GM19324 (cell line): ENCODE measurements at regions not wholly inside any gene's neighbourhood (a gene's known extent, or its start where the extent isn't known, plus 50 kb on each side); places are given as distances from the start of the nearest gene placed in this dataset.

Experiments
- ATAC-seq: cut with Tn5 transposase; IDR thresholded peaks from one replicate; pipeline ENCODE4 v1.9.1; 2021; ENCODE audit warnings: mild to moderate bottlenecking, moderate library complexity; ENCODE audit not compliant: unreplicated experiment, low FRiP score

DNA sequence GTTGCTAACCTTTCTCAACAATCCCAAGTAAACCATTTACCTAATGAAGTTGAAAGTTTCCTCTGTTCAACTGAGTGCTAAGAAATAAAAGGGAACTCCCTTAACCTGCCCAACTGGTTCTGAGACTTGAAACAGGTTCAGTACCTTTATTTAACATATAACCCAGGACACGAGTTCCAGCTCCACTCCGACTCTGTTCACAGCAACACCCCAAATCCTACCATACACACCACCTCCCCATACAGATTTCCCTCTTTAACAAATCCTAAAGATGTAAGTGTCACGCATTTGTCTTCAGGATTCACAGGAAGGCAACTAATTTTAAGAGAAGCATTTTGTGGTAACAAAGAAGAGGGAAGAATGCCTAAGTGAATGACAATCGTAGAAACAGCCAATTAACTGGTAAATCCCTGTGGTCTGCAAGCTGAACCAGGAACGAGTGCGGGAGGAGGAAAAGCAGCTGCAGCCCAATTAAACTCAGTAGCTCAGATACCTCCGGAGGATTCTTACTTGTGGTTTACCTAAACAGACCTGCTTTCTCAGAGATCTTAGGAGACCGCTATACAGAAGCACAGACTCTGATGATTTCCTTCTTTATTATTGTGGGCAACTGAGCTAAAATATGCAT, 134.5 kb upstream of the MAGI3 start:
- no peak for ATAC-seq

DNA sequence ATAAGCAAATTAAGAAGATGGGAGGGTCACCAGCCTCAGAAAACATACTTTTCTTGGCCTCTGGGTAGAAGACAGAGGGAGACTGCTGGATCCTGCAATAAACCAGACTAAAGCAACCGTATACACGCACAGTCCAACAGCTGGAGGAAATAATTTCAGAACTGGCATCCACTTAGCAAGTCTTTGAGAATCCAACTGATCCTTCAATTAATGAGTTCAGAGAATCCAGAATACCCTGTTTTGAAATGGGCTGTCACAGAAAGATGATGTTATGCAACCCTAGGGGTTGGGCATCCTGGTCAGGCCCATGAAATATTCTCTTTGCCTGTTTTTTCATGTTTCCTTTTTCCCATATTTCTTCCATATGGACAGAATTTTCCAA, 134.0 kb upstream of the MAGI3 start:
- ATAC-seq: no peak

DNA sequence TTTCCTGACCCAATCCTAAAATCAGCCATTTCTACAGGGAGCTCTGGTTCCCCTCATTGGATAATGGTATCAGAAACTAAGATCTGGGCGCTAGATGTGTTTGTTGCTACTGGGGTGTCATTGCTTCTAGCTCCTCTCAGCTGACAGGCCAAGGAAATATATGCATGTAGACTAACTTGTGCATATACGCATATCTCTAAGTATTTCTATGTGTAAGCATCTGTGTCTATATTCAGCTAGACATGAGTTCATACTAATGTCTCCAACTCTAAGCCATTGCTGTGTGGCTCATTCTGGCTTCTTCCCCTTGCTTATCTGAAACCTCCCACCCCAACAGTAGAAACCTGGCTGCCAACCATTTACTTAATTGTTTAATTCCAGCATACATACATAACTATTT, 130.3 kb upstream of the MAGI3 start:
- ATAC-seq: no peak

DNA sequence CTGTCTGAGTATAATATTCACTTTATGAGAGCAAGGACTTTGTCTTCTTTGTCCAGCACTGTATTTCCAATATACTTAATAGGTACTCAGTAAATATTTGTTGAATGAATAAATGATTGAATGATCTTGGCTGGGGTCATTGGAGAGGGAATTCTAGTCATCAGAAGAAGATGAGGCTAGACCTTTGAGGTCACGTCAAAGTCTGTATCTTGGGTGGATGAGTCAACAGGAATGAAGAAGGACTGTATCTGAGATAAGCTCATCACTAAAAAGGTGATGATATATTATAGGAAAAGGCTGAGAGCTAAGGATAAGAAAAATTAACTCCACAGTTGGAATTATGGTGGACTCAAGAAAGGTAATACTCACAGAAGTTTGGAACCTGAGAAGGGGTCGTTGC, 125.1 kb upstream of the MAGI3 start:
- ATAC-seq: no peak

DNA sequence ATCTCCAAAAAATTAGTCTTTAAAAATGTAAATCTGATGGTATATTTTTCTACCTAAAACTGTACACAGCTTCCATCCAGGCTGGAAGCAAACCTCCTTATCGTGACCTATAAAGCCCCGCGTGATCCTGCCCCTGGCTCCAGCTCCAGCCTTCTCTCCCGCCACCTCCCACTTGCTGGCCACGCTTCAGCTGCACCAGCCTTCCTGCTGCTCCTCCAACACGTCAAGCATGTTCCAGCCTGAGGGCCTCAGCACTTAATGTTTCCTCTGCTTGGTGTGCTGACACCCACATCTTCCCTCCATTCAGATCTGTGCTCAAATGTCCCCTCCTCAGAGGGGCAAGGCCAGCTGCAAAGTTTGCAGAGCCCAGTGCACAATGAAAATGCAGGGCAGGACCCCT, 123.5 kb upstream of the MAGI3 start:
- no peak for ATAC-seq

DNA sequence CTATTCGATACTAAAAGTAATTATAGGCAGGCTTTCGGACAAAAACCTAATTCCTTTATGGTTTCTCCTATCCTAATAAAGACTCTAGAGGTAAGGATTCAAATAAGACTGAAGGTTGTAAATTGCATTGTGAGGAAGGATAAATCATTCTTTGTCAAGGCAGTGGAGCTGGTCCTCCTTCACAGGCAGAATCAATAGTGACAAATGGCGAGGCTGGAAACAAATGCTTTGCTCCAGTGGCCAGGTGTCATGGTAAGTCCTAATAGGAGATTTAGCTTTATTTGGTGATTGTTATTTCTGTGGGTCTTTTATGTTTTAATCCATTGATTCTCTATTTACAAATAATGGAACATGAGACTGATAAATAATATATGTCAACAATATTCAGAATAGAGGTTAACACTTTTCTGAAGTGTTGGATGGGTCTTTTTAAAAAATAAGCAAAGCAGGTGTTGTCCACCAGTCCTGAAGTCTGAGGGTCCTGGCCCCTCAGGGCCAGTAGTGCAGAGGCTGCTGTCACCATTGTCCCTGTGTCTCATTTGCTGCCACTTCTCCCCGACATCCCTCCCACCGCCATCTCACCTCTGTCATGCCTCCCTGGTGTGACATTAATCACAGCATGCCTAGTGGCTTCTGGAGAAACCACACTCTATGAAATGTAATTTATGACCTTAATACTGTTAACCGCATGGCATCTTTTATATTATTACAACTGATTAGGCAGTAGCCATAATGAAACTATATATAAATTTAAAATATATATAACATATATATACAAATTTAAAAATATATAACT, 120.9 kb upstream of the MAGI3 start:
- ATAC-seq: no peak

DNA sequence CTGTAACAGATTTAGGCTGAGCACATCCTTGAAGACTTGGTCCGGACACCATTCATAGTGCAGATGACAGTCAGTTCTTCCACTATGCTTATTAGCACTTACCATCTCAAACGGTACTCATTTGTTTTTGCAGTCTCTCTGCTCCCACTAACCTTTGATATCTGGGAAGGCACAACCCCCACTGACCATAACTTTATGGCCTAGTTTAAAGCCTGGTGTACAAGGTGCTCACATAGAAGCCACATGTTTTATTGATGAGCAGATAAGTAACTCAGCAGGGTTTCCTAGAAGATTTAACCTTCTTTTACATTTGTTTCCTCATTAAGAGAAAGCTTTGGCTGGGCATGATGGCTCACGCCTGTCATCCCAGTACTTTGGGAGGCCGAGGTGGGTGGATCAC, 119.3 kb upstream of the MAGI3 start:
- no peak for ATAC-seq

DNA sequence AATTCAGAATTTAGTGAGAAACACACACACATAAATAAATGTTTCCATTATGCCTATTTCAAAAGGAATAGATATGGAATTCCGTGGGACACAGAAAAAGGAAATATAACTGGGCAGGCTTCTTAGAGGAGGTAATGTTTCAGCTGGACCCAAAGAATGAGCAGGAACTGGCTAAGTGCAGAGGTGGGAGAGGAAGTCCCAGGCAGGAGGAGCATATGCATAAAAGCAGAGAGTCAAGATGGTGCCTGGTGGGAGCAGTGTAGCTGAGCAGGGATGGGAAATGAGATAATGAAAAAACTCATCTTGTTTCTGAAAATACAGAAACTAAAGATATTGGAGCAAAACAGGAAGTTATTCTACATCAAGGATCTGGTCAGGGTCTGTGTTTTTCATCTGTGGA, 115.2 kb upstream of the MAGI3 start:
- ATAC-seq: no peak

DNA sequence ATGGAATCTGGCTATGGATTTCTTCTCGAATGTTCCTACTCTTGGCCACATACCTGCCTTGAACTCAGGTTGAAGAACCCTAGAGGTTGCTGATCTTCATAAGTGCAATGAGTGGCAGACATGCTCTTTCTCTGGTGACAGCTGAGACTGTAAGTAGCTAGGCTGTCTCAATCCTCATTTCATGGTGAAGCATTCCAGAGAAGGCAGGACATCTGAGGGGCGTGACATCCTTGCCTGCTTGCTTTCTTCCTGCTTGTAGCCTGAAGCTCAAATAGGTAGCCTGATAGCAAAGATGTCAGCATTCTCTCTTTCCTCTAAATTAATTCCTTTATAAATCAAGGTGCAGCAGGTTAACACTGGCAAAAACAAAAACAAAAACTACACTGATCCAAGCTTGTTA, 114.6 kb upstream of the MAGI3 start:
- no peak for ATAC-seq

DNA sequence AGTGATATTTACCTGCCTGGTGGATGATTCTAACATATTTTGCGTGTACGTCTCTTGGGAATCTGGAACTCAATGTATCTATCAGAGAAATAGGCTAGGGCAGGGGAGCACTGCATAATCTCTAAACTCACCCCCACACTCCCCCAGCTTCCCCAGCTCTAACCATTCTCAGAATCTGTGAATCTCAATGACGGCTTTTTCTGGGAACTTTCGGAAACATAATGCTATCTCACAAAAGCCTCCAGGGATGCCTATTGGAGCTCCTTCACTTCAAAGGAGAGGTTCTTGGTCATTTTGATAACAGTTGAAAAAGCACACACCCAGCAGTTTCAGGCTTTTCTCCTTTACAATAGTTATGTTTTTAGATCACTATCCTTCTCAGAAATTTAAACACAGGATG, 113.8 kb upstream of the MAGI3 start:
- ATAC-seq: no peak

DNA sequence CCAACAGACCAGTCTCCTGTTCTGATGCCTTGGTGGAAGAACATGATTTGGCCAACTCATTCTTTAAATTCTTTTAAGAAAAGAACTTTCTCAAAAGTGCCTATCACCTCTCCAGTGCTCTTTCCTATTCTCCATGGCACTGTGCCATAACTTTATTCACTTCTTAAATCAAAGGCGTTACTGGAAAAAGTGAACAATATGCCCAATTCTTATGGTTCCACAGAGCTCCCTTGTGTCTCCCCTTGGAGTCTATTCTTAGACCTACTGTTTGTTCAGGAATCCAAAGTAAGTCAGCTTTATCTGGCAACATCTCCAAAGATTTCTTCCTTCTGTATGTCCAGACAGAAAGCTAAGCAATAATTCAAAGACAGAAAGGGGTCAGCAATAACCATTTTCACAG, 111.9 kb upstream of the MAGI3 start:
- ATAC-seq: no peak

DNA sequence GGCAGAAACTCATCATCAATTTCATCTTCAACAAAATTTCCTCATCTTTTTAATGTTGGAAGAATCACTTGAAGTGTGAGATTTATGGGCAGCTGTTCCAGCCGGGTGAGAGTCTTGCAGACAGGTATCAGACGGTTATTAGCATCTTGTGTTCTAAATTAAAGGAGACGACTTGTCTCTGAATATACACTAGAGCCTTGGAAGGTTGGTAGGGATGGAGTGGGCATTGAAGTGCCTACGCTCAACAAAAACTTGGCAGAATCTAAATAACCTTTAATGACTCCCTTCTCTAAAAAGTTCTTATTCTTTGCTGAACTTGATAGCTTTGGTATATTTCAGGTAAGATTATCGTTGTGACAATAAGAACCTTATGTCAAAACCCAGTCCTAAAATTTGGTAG, 111.5 kb upstream of the MAGI3 start:
- ATAC-seq: no peak

DNA sequence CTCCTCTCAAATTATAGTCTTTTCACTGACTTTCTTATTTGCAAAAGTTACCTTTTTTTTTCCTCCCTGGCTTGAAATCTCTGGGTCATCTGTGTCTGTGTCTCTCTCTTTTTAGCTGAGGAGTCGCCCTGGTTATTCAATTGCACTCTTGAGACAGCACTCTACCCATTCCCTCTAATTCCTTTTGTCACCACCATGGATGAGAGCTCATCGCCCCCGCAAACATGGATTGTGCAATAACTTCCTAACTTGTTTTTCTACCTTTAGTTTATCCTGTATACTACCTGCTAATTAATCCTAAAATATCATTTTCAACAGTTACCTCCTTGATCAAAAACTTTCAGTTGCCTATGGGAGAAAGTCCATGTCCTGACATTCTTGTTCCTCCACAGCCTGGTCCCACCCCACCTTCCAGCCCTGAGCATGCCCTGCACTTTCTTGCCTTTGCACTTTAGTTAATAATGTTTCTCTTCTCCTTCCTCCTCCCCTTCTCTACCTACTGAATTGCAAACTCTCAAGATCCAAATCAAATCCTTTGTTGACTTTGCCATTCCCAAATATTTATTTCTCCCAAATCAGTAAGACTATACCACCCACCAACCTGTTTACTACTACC, 110.4 kb upstream of the MAGI3 start:
- ATAC-seq: no peak

DNA sequence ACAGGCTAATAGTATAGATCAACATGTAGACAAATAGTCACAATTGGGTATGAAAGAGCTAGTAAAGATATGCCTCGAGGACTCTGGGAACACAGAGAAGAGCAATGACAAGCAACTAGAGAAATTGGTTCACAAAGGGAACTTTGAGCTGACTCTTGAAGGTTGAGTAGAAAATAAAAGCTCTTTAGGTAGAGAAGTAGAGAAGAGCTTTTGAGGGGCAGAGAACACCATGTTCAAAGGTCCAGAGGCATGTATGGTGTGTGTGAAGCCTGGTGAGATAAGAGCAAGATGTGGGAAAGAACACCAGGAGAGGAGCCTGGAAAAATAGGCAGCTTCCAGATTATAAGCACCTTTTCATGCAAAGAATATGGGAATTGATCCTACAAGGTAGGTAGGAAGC, 109.7 kb upstream of the MAGI3 start:
- no peak for ATAC-seq

DNA sequence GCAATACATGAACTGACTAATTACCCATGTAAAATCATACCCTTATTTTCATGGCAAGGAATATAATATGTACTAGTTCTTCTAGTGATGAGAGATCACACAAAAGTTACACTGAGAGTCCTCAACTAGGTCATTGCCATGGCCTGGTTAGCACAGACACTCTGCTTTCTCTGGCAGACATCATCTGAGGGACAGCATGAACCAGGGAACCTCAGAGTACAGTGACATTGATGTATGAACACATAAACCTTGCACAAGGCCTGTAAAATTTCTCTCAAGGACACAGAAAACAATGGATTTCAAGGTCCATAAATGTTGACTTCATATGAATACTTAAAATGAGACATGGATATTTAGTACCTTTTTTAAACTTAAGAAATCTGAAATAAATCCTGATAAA, 108.8 kb upstream of the MAGI3 start:
- no peak for ATAC-seq

DNA sequence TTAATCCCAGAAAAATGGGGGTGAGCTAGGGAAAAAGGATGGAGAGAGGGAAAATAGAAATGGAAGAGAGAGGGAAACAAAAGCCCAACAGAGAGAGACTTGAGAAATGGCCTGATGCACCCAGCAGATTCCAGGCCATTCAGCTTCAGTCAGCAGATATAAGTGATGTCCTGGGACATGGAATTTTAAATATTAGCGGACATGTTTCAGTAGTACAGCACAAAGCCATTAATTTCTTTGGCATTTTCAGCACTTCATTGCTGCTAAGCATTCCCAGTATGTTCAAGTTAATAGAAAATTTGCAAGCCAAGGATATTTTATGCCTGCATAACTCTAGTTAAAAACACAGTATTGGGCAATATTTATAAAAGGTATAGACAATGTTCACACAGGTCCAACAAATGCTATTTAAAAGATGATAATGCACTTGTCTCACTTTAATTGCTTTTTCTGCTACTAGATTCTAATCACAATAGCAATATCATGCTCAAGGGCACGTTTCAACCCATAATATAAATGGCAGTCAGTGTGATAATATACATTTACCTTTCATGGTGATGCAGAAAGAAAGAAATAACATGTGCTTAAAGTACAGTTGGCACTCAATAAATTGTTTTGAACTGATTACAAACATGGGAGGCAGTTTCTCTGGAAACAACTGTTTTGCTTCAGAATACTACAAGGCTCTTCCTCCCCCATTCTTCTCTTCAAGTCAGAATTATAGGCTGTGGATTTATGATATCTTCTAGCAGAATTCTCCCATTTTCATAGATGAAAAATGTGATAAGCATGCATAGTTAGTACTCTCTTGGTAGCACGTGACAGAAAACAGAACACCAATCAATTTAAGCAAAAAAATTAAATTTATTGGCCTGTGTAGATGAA, 108.1 kb upstream of the MAGI3 start:
- ATAC-seq: no peak

DNA sequence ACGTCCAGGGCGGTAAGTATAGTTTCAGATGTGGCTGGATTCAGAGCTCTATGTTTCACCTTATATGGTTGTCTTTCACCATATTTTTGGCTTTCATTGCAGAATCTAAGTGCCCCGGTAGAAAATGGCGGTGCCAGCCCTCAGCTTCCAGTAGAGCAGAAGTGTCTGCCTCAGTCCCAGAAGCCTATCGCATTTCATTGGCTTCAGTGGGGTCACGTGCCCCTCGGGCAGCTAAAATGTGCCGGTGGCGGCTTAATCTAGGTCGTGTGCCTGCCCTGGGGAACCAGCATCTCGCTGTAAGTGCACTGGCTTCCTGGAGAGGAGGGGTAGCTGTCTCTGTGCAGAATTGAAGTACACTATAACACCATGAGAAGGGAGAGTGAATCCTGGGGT, 107.4 kb upstream of the MAGI3 start:
- ATAC-seq: no peak

DNA sequence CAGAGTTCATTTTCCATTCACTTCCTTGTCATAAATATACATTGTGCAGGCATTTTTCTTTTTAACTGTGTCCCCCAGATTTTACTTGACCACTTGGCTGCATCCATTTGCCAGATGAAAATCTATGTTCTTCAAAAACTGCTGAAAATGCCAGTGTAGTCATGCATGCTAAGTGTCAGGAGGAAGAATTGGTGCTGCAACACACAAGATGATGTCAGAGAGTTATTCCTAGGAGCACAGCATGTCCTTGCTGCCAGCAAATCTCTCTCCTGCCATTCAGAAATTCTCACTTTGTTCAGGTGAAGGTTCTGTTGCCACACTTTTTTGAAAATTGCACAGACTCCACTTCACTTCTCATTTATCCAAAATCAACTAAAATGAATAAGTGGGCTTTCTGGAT, 106.4 kb upstream of the MAGI3 start:
- ATAC-seq: no peak

DNA sequence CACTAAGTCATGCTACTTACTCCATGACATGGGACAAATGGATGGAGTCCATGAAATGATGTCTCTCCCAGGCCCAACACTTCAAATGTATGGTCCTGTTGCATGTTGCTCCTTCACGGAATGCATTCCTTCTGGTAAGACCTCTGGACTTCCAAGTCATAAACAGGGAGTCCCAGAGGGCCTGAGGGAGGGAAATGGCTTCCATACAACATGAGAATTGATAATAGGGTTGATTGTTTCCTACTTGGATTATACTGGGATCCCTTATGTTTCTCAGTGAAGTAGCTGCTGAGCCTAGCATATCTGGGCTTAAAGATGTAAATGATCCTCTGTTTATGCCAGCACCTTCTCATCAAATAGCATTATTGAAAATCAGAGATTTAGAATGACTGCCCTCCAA, 104.2 kb upstream of the MAGI3 start:
- ATAC-seq: no peak

DNA sequence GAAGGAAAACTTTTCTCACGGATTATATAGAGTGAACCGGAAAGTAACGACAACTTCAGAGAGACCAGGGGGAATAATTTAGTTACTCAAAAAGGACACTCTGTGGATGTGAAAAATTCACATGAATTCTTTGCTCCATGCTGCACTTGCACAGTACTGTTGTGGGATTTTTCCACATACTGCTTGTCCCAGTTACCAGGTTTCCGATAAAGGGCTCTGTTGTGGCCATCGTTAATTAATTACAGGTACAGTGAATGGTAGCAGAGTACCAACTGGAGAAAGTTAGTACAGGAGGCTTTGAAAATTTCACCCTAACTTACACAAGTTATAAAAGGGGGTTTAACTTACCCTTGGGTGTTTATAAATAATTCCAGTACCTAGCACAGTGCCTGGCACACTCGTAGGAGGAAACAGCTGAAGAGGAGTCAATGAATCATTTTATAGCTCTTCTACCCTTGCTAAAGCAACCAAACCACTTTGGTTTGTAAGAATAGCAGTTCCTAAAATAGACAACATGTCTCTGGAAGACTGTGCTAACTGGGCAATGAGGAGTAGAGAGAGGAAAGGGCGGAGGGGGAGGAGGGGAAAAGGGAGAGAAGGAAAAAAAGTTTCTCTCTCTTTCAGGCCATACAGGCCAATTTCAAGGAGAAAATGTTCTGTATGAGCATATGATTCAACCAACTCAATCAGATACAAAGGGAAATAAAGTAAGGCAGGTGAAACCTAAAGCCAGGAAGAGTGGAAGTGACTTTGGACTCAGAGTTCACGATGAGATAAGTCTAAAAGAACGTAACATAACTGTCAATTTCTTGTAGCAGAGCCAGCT, 98.3 kb upstream of the MAGI3 start:
- no peak for ATAC-seq
